HG02798 (cell line): ENCODE measurements at regions not wholly inside any gene's neighbourhood (a gene's known extent, or its start where the extent isn't known, plus 50 kb on each side); places are given as distances from the start of the nearest gene placed in this dataset.

ENCODE experiments used
- ATAC-seq: cut with Tn5 transposase; IDR thresholded peaks from one replicate; pipeline ENCODE4 v1.9.1; 2021; ENCODE audit warnings: mild to moderate bottlenecking; ENCODE audit not compliant: unreplicated experiment, poor library complexity

DNA sequence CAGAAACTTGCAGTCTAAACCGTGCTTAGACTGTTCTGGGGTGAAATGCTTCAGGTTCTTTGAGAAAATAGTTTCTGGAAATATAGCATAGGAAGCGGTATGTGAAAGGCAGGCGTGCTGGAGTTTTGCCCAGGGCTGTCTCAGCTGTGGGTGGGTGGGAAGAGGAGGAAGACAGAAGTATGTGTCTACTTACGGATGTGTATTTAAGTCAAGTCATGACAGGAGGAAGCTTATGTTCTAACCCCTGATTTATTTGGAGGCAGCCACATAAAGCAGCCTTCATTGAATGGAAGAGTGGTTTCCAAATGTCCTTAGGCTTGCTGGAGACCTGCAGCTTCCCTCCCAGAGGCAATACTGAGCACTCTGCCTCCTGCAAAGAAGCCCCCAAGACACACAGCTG is 126.8 kb upstream of the ADRA1D start:
- no peak for ATAC-seq

DNA sequence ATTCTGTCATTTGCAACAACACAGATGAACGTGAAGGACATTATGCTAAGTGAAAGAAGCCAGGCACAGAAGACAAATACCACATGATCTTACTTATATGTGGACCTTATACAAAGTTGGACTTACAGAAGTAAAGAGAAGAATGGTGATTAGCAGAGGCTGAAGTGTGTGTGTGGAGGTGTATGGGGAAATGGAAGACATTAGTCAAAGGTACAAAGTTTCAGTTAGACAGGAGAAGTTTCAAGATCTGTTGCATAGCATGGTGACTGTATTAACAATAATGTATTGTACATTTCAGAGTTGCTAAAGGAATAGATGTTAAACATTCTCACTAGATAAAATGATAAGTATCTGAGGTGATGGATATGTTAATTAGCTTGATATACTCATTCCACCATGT is 124.4 kb upstream of the ADRA1D start:
- no peak for ATAC-seq

DNA sequence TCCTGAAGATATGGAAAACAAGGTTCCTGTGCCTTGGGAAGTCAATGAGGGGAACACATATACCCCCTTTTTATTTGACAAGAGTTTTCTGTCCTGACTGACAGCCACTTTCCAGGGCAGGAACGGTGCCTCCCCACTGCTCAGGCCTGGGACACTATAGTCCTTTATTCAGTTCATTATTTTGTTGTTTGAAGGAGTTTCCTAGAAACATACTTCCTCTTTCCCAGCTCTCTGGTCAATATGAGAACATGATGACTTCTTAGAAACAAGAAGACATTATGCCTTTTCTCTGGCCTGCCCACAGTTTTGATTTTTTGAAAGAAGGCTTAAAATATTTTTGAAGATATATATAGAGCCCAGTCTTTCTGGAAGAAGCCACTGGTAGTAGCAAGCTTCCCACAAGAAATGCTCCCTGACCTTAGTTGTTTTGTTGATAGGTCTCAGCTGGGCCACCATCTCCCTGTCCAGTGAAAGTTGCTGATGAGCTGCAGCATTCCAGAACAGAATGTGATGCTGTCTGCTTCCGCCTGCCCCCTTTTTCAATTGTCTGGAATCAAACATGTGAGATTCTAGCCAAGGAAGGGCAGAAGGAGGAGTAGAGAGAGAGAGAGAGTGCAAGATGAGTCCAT is 122.7 kb upstream of the ADRA1D start:
- no peak for ATAC-seq

DNA sequence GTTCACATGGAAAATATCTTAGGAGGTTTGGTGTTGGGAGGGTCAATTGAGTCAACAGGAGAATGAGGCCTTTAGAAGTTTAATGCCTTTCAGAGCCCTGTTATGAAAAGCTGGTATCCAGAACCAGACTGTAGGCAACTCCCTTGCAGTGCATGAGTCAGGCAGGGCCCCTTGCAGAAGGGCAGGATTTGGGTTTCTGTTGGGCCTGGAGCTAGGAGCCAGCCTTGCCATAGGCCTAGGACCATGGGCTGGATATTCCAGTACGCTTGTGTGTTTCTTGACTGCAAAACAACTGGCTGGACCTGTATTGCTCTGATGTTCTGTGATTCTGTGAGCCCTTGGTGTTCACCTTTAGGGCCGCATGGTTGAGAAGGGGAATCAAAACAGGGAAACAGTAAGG is 121.8 kb upstream of the ADRA1D start:
- ATAC-seq, result no peak

DNA sequence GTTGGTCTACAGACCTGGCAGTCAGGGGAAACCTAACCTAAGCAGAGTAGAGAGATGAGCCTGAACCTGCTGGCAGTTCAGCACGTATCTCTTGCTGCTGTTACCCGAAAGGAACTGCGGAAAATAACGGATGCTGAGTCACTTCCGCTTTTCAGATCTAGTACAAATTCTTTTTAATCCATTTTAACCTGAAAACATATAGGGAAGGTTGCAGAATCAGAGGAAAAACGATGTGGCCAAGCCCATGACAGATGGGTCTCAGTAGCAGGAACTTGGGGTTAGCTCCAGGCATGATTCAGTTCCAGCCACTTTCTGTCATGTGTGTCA is 120.7 kb upstream of the ADRA1D start:
- ATAC-seq, result no peak

DNA sequence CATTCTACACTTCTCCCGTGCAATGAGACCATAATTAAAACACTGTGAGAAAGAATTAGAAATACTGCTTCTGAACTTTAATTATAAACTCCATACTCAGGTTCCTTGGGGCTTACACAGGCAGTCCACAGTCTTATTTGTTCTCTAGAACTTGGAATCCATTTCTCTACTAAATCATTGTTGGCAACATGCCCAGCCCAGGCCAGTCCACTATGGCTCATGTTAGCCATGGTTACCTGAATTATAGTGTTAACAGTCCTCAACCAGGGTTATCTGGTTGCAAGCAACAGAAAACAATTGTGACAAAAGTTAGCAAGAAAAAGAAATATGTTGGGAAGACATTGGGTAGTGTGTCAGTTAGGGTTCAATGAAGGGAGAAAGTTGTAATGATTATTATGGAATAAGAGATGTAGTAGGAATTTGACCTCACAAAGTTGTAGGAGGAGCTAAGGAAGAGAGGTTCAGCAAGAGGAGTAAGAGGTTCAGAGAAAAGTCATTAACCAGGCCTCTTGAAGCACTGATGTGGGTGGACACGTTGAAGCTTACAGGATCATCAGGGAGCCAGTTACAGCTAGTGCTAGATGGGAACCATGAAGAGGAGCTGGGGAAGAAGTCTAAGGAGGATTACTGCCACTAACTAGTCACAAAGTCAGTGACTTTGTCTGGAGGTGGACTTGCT is 120.2 kb upstream of the ADRA1D start:
- no peak for ATAC-seq

DNA sequence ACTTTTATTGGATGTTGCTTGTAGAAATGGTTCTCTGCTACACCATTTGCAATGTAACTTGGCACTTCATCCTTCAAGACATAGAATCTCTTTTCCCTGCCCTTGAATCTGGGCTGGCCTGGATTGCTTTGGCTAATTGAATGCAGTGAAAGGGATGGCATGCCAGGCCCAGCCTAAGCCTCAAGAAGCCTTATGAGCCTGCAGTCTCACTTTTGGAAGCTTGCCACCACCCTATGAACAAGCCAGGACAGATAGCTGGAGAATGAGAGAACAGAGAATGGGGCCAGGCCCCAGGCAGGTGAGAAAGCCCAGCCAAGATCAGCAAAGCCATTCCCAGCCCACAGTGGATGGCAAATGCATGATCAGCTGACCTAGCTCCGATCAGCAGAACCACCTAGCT is 117.0 kb upstream of the ADRA1D start:
- ATAC-seq, result no peak

DNA sequence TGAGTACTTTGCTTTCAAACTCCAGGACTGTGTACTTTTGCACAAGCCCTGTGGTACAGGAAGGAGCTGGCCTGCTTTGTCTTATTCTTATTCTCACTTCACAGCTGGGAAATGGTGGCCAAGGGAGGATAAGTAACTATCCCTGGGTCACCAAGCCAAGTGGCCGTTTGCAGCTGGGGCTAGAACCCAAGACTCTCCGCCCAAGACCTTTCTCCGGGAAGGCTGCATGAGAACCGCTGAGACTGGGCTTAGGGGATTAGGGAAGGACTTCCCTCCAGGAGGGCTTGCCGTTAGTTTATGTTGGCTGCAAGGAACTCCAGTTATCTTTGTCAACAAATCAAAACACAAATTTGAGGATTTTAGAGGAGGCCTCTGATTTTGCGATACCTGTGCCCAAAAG is 109.5 kb upstream of the ADRA1D start:
- ATAC-seq, result no peak

DNA sequence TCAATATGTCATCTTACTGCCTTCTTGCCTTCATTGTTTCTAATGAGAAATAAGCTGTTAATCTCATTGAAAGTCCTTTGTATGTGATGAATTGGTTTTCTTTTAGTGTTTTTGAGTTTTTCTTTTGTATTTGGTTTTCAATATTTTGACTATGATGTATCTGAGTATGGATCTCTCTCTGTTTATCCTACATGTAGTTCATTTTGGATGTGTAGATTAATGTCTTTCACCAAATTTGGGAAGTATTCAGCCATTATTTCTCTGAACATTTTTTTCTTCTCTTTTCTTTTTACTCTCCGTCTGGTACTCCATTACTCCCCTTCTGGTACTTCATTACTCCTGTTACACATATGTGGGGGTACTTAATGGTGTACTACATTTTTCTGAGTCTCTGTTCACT is 103.3 kb upstream of the ADRA1D start:
- no peak for ATAC-seq

DNA sequence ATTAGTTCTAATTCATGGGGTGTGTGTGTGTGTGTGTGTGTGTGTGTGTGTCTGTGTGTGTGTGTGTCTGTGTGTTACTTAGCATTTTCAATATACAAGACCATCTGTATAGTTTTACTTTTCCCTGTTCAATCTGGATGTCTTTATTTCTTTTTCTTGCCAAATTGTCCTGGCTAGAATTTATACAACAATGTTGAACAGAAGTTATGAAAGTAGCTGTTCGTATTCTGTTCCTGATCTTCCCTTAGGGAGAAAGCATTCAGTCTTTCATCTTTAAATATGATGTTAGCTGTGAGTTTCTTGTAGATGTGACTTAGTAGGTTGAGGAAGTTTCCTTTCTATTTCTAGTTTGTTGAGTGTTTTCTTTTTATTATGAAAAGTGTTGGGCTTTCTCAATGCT is 101.0 kb upstream of the ADRA1D start:
- ATAC-seq, result no peak

DNA sequence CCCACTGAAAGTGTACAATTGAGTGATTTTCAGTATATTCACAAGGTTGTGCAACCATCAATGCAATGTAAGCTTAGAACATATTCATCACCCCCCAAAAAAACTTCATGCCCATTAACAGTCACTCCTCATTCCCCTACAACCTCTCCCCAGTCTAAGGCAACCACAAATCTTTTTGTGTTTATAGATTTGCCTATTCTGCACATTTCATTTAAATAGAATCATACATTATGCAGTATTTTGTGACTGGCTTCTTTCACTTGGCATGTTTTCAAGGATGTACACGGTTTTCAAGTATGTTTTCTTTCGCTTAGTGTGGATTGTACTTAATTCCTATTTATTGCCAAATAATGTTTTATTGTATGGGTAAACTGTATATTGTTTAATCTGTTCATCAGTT is 95.6 kb upstream of the ADRA1D start:
- ATAC-seq, result no peak

DNA sequence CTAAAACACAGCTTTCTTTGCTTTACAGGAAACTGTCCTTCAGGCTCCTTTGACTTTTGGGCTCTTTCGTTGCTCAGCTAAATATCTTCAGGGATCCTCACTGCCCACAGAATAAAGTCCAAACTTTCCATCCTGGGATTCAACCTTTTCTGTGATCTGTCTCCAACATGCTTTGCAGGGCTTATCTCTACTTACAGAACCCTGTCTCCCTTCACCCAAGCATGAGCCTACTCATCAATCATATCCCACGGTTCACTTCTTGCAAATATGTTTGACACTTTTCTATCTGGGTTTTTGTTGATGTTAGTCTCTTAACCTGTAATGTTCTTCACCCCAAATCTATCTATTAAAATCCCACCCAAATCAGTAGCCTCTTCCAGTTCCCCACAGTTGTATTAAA is 93.5 kb upstream of the ADRA1D start:
- ATAC-seq, result no peak

DNA sequence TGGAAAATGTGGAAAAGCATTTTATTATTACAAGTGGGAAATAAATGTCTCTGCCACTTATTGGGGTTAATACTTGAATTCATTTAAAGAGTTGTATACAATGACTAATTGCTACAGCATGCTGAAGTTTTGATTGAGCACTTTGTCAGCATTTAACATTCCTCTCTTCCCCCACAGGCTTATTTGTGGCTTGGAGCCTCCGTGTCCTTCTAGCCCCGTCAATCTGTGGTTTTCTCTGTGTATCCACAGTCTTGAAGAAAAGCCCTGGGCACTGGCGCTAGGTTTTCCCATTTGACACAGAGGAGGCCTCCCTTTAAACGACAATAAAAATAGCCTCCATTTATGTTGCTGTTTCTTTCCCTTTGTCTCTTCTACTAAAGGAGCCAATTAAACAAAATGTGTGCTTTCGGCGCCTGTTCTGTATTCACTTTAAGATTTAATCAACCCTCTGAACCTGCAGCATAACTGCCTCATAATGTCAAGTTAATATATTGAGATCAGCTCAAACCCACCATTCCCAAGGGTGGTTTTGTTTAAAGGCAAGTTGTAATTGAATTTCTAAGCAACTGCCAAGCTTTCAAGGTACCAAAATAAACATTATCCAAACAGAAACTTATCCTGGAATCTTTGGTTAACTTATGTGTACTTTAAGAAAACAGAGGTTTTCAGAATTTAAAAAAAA is 92.9 kb upstream of the ADRA1D start:
- ATAC-seq, result no peak

DNA sequence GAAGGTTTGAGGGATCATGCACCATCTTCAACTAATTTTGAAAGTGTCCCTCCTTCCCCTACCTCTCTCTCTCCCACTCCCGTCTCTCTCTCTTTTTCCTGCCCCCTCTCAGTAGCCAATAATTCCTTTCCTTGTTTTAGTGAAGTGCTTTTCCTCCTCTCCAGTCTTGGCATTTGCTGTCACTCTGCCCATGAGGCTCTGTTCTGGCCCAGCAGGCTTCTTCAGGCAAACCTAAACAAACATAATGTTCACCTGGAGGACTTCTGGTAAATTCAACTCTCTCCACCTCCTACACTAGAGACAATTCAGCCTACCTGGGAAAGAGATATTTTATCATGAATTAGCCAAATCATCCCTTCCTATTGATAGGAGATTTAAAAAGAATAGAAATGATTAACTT is 86.6 kb upstream of the ADRA1D start:
- ATAC-seq, result no peak

DNA sequence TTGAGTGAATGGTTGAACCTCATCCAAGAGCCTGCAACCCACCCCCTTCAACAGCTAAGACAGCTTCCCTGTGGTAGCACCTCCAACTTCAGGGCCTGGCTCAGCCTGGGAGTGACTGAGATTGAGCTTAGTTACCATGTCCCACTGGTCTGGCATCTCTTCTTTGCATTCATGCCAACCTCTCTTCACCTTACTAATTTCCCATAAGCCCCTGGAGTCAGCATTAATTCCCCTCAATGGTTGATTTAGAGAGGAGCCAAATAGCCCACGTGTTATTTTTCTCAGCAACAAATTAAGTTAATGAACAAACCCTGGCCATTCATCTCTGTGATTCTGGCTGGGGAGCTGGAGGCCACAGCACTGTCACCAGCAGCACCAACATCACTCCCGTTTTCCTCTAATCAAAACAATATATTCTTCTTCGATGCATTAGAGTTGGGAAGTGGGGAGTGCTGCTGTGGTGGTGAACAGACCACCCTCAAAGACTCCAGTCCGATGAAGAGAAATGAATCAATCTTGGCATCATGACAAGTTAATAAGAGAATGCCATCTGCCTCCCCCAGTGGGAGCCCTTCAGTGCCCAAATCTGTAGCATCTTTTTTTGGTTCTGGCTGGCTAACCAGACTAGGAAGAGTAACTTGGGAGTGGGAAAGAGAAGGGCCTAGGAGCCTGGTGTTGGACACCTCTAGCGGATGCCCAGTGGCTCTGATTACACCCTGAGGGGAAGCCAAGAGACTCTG is 83.2 kb upstream of the ADRA1D start:
- no peak for ATAC-seq

DNA sequence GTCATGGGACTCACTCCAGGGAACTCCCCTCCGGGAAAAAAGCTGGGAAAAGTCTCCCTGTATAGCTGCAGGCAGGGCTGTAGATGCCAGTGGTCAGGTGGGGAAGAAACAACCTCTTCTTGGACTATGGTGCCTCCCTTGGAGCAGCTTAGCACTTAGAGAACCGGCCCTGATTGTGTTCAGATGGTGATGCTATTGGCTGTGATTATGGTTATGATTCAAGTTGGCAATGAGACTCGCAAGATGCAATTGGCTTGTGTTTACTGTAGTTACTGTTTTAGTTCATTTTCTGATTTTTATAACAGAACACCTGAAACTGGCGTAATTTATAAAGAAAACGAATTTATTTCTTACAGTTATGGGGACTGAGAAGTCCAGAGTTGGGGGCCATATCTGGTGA is 80.9 kb upstream of the ADRA1D start:
- ATAC-seq, result no peak

DNA sequence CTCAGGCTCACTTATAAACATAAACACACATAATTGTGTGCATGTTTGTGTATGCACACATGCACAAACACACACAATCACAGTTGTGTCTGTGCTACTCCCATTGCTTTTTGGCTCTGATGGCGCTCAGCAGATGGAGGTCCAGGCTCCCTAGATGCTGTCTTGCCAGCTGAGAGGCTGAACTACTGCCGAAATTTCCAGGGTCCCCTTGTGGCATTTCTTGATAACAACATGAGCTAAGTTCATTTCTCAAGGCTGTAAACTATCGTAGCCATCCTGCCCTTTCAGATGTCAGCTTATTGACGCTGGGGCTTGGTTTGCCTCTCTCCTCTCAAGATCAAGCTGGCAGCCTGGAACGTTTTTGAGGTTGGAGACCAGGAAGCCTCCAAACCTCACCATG is 80.1 kb upstream of the ADRA1D start:
- ATAC-seq, result no peak

DNA sequence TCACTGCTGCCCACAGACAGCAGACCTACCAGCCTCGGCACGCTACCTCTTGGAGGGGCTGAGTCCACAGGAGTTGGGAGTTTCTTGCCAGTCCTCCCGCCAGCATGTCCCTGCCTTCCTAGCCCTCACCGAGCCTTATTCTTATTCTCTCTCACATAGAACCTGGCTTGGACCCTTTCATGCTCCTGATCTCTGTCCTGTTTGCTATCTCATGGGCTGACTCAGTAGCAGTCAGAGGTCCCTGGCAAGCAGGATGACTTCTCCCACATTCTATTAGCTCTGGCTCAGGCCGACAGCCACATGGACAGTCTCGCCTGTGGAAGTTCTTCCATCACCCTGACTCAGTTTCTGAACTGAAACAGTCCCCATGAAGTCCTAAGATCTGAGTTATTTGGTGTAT is 79.5 kb upstream of the ADRA1D start:
- no peak for ATAC-seq

DNA sequence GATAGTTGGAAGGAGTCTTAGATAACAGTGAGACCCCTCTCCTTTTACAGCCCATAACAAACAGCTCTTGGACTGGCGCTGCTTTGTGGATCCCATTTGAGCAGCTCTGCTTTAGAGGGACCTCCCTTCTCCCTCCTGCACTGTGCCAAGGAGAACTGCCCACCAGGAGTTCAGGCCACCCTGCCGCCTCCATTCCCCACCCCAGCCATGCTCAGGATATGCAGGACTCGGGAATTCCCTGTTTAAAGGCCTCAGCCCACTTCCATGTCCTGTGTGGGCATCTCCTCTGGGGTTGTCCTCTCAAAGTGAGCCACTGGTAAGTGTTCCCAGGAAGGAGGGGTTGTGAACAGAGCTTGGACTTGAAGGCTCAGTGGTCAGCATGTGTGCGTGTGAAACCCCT is 78.9 kb upstream of the ADRA1D start:
- ATAC-seq, result no peak

DNA sequence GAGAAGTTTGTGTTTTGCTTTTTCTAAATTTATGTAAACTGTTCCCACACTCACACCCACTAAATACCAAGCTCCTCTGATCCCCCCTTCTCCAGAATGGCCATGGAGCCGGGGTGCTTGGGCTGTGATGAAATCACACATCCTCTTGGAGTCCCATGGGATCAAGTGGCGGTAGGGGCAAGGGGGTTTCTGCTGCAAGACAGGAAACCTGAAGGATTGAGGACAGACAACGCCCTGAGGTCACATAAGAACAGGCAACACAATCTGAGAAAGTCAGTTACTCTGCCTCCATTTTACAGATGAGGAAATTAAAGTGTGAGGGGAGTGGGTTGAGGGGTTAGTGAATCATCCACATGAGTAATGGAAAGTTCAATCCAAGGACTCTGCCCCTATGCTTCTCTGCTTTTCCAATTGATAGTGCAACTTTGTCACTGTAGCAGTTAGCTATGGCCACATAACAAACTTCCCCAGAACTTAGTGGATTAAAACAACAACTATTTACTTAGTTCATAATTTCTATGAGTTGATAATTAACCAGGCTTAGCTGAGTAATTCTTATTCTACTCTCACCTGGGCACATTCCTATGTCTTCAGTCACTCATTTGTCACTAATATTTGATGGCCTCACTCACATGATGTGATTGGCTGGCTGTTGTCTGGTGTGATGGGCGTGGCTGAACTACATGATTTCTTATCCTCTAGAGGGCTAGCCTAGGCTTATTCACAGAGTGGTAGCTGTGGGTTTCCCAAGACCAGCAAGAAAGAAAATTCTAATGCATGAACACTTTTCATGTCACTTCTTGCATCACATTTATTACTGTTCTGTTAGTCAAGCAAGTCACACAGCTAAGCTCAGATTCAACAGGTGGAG is 77.3 kb upstream of the ADRA1D start:
- ATAC-seq, result no peak
